Transverse colon (tissue), 4 donors: ENCODE measurements at regions not wholly inside any gene's neighbourhood (a gene's known extent, or its start where the extent isn't known, plus 50 kb on each side); places are given as distances from the start of the nearest gene placed in this dataset.
"Not testable (repeated sequence)": the region's sequence is repeated elsewhere in the genome, so short reads cannot be mapped to it uniquely, and the experiment has no call there.

Experiments used
- DNase-seq: peaks from one replicate; pipeline ENCODE4 v3.0.0-alpha.2; 2019
- H3K27ac ChIP-seq, 4 donors: fragments of 200-600 bp; sonication (generic); 2 replicates each; pipeline ENCODE4 v1.5.1; 2016 to 2018; ENCODE audit warnings: inconsistent platforms in 4 of 4
- H3K27me3 ChIP-seq: fragments of 200-600 bp; sonication (generic); 2 replicates; pipeline ENCODE4 v1.5.1; 2017; ENCODE audit warnings: inconsistent platforms
- H3K36me3 ChIP-seq, 4 donors: fragments of 200-600 bp; sonication (generic); 2 replicates each; pipeline ENCODE4 v1.5.1; 2017 to 2019; ENCODE audit warnings: inconsistent platforms in 4 of 4
- H3K4me1 ChIP-seq, 4 donors: fragments of 200-600 bp; sonication (generic); 2 replicates each; pipeline ENCODE4 v1.5.1; 2017 to 2020; ENCODE audit warnings: inconsistent platforms in 4 of 4
- H3K4me3 ChIP-seq, 4 donors: fragments of 200-600 bp; sonication (generic); 1 replicate in 1 of 4; 2 replicates in 3 of 4; pipeline versions ENCODE4 v1.5.1 to v1.6.1; 2017 to 2019; ENCODE audit warnings: inconsistent platforms in 4 of 4
- H3K9me3 ChIP-seq, 2 donors: fragments of 200-600 bp; sonication (generic); 2 replicates each; pipeline ENCODE4 v1.5.1; 2017 to 2019; ENCODE audit warnings: inconsistent platforms in 2 of 2
- EP300 ChIP-seq: sonication (generic); formaldehyde crosslinking; IDR thresholded peaks from one replicate; pipeline ENCODE4 v1.6.1; 2017; ENCODE audit warnings: antibody characterized with exemption, low read depth
- POLR2A ChIP-seq: fragments of 450-650 bp; IDR thresholded peaks from one replicate; pipeline ENCODE4 v1.6.1; 2016; ENCODE audit warnings: antibody characterized with exemption, mild to moderate bottlenecking, moderate library complexity
- POLR2AphosphoS5 ChIP-seq, 3 donors: sonication (generic); formaldehyde crosslinking; IDR thresholded peaks; one replicate each; pipeline ENCODE4 v1.6.1; 2016; ENCODE audit warnings: antibody characterized with exemption in 3 of 3
- WGBS, 2 donors: methylation state at CpG; one replicate each; pipeline ENCODE4 v1.1.5; 2018; ENCODE audit warnings: low coverage in 1 of 2; 5-methylcytosine and 5-hydroxymethylcytosine counted together
- in situ Hi-C, 4 donors: fragments of 200-750 bp; cut with MboI; loops; one replicate each; pipeline versions ENCODE4 v1.15.0 to v1.15.1; 2017; ENCODE audit warnings: low sequenced_read_pairs in 3 of 4, low pct_ligation_motif_present in 1 of 4, low pct_unique_long_range_greater_than_20kb in 1 of 4
- intact Hi-C: fragments of 100-400 bp; cut with DNase I; formaldehyde crosslinking; loops from one replicate; pipeline ENCODE4 v1.15.1; 2023; ENCODE audit warnings: low total_unique reads
- TF ChIP-seq, protein P1 (sequence below), 5 experiments: fragments of 200-600 bp in 3 of 5; fragments of 450-650 bp in 2 of 5; sonication (generic) in 3 of 5; IDR thresholded peaks; 1 replicate in 2 of 5; 2 replicates in 3 of 5; pipeline ENCODE4 v1.5.1; 2016 to 2017; ENCODE audit warnings: antibody characterized with exemption in 5 of 5, inconsistent platforms in 3 of 5, mild to moderate bottlenecking in 2 of 5, moderate library complexity in 1 of 5

DNA sequence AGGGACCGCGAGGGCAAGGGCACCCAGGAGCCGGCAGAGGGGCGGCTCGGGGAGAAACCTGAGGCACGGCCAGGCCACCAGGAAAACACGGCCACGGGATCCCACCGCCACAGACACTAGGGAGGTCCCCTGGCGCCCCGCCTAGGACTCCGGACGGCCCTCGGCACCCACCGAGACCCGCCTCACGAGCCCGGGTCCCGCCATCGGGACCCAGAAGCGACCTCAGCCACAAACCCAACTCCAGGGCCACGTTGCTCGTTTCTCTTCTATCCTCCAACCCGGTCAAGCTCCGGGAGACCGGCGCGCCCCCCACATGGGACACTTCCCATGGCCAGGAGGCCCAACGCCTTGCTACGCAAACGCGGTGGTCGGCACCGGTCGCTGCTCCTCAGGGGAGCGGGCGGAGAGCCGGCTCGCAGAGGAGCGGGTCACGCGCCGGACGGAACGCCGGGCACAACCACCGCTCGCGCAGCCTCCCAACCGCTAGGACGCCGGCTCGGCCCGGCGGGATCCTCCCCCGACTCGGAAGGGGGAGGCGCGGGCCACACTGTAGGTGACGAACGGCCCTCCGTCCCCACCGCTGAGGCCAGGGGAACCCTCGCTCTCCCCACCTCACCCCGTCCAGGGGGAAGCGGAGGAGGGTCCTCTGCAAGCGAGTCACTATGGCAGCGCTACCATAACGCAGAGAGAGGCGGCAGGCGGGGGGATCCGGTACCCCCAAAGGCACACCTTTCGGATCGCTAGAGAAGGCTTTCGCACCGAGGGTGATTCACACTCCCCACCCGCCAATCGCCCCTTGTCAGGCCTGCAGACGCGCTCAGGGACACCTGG lies 1514.1 kb upstream of the DEFB115 start:
- Histone ChIP-seq H3K36me3 (no peaks in the 10 kb centered on the region), H3K4me1 (no peaks in the 10 kb centered on the region), H3K4me3 (no peak overlapping the region), H3K27me3 (peaks cover 28% of the 10 kb centered on the region), H3K9me3 (peaks cover 7 to 27% of the 10 kb centered on the region in 2 donors), H3K27ac (no peak overlapping the region)
- DNase-seq, result no peak
- 81% methylated on average over 51 of the region's 80 CpGs; no CpG with 5 or more reads in 1 of the 2 donors for WGBS, 2 donors
- TF ChIP-seq POLR2AphosphoS5 (IDR thresholded peaks at IDR 0.05), result no peak
- no peak for TF ChIP-seq POLR2A
- TF ChIP-seq, protein P1, sequence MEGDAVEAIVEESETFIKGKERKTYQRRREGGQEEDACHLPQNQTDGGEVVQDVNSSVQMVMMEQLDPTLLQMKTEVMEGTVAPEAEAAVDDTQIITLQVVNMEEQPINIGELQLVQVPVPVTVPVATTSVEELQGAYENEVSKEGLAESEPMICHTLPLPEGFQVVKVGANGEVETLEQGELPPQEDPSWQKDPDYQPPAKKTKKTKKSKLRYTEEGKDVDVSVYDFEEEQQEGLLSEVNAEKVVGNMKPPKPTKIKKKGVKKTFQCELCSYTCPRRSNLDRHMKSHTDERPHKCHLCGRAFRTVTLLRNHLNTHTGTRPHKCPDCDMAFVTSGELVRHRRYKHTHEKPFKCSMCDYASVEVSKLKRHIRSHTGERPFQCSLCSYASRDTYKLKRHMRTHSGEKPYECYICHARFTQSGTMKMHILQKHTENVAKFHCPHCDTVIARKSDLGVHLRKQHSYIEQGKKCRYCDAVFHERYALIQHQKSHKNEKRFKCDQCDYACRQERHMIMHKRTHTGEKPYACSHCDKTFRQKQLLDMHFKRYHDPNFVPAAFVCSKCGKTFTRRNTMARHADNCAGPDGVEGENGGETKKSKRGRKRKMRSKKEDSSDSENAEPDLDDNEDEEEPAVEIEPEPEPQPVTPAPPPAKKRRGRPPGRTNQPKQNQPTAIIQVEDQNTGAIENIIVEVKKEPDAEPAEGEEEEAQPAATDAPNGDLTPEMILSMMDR (IDR thresholded peaks at IDR 0.05), result no peak
- TF ChIP-seq EP300, result no peak
- intact Hi-C loops (no loop called here), in situ Hi-C loops (no loop called here)

DNA sequence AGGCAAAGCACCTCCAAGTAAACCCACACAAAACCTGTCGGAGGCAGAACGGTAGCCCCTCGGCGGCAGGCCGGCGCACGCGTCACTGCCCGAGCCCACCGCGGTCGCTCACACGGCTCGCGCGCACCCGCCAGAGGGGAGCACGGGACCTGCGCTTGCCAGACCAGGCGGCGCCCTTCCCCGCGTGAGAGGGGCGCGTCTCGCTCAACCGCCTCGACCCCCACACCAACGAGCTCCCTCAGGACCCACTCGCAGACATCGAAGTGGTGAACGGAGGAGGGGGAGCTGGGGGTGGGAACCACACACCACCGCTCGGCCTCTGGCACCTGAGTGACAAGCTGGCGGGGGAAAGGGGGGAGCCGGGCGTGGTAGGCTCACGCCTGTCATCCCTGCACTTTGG lies 1513.4 kb upstream of the DEFB115 start:
- TF ChIP-seq EP300, result no peak
- TF ChIP-seq, protein P1 (IDR thresholded peaks at IDR 0.05), result no peak
- TF ChIP-seq POLR2AphosphoS5 (IDR thresholded peaks at IDR 0.05), result no peak
- no peak for TF ChIP-seq POLR2A
- 77 to 86% methylated on average over 3 to 37 of the region's 38 CpGs for WGBS, 2 donors
- Histone ChIP-seq H3K27ac (no peak overlapping the region), H3K4me3 (no peak overlapping the region), H3K27me3 (peaks cover 28% of the 10 kb centered on the region), H3K9me3 (peaks cover 6 to 23% of the 10 kb centered on the region in 2 donors), H3K36me3 (no peaks in the 10 kb centered on the region), H3K4me1 (no peaks in the 10 kb centered on the region)
- DNase-seq, result no peak
- in situ Hi-C loops (no loop called here), intact Hi-C loops (no loop called here)

DNA sequence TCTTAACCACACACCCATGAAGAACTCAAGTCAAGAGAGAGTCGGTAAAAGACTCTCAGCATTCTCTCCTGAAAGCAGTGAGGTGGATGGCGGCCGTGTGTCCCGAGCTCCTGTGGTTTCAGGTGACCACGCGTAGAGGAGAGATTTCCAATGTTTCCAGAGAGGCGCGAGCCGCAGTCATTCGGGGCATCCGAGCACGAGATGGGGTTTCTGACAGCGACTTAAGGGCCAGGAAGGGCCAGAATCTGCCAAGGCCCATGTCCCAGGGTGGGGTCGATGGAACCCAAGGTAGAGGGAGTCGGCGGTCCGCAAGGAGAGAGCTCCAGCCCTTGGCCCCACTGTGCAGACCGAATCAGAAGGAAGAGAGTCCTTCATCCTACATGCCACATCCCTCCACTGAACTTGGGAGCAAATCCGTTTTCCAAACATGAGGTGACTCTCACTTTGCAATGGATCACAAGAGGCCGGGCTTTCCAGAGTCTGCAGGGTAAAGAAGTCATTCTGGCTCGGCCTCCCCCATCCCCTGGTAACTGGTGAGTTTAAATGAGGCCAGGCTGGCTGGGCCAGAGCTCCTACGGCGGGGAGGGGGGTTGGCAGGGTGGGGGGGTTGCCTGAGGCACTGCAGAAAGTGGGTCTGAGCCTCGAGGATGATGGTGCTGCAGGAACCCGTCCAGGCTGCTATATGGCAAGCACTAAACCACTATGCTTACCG lies 1511.8 kb upstream of the DEFB115 start:
- H3K4me1 ChIP-seq, in situ Hi-C loops, intact Hi-C loops, H3K27ac ChIP-seq, H3K36me3 ChIP-seq, H3K4me3 ChIP-seq, DNase-seq: not testable (repeated sequence)
- WGBS, 2 donors, result 88% methylated on average over 21 of the region's 26 CpGs; no CpG with 5 or more reads in 1 of the 2 donors
- Histone ChIP-seq H3K9me3 (peaks cover 0 to 20% of the 10 kb centered on the region in 2 donors), H3K27me3 (peaks cover 26% of the 10 kb centered on the region)

DNA sequence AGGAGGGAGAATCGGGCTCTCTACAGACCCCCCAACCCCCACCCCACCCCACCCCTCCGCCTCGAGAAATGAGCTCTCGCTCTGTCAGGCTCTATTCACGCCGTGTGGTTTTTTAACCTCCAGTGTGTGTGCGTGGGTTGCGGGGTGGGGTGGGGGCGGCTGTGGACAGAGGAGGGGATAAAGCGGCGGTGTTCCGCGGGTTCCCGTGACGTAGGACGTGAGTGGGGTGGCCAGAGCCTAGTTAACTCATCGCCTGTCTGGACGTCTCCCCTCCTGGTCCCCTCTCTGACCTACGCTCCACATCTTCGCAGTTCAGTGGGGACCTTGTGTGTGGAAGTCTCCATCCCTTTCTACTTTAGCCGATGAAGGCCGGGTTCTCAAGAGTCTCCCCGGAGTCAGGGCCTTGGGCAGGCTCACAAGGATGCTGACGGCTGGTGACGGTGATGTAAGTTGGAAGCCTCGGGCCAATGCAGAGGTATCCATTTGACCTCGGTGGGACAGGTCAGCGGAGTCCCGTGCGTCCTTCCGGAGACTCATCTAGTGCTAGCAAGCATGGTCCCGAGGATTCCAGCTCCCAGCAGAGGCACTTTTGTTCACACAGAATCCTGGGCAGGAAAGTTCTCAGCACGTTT lies 1507.1 kb upstream of the DEFB115 start:
- H3K27me3 ChIP-seq, result no peaks in the 10 kb centered on the region
- 91 to 94% methylated on average over 11 to 33 of the region's 33 CpGs for WGBS, 2 donors
- in situ Hi-C loops, result no loop called here
- H3K9me3 ChIP-seq, result peaks cover 0 to 4% of the 10 kb centered on the region in 2 donors
- intact Hi-C loops, result no loop called here
- TF ChIP-seq, protein P1 (IDR thresholded peaks at IDR 0.05), result no peak
- TF ChIP-seq EP300 (no peak), POLR2A (no peak), POLR2AphosphoS5 (IDR thresholded peaks at IDR 0.05) (no peak)
- no peak for DNase-seq
- H3K4me3 ChIP-seq, result no peak overlapping the region
- H3K36me3 ChIP-seq, result no peaks in the 10 kb centered on the region
- H3K4me1 ChIP-seq, result no peaks in the 10 kb centered on the region
- H3K27ac ChIP-seq, result no peak overlapping the region

DNA sequence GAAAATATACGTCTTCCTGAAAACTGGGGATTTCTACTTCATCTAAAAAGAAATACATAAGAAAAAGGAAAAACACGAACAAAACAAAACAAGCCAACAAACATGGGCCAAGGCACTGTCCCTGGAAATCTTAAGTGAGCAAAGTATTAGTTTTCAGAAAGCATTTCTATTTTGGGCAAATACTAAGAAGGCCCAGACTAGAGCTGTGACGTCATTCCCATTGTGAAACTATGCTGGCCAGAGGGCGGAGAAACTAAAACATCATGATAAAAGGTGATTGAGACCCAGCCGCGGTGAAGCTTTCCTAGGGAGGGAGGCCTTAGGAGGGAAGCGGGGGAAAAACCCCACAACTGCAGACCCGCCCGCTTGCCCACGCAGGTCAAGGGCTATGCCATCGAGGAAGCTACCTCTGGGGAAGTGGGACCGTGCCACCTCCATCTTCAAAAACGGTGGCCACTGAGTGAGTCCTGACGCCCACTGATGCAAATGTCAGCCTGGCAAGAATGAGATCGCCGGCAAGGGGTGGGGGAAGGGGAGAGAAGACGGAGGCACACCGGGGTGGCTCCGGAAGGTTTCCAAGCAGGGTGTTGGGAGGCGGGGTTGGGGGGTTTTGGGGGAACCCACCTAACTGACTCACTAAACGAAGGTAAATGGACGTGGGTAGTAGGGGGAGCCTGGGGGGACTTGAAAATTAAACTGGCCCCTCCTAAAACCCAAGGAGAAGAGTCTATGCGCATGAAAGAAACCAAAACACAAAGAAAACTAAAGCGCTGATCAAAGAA lies 1504.6 kb upstream of the DEFB115 start:
- DNase-seq, H3K4me3 ChIP-seq, in situ Hi-C loops, H3K9me3 ChIP-seq, H3K27me3 ChIP-seq, intact Hi-C loops, H3K36me3 ChIP-seq, H3K27ac ChIP-seq, H3K4me1 ChIP-seq: not testable (repeated sequence)
- 30 to 67% methylated on average over 2 to 24 of the region's 24 CpGs for WGBS, 2 donors

DNA sequence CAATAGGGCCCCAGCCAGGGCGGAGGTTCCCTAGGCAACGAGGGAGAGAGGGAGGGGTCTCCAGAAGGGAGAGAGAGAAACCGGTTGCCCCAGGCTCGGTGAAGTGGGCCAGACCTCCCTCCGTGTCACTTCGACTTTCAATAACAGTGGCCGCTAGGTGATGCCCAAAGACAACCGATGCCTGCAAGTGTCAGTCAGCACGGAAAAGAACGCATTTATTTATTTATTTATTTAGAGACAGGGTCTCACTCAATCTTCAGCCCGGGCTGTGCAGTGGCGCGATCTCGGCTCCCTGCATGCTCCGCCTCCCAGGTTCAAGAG lies 1504.1 kb upstream of the DEFB115 start:
- H3K27ac ChIP-seq, DNase-seq, H3K36me3 ChIP-seq, intact Hi-C loops, H3K4me1 ChIP-seq, H3K4me3 ChIP-seq, in situ Hi-C loops, H3K9me3 ChIP-seq, H3K27me3 ChIP-seq: not testable (repeated sequence)
- WGBS, 2 donors, result 70 to 78% methylated on average over 13 to 15 of the region's 15 CpGs

DNA sequence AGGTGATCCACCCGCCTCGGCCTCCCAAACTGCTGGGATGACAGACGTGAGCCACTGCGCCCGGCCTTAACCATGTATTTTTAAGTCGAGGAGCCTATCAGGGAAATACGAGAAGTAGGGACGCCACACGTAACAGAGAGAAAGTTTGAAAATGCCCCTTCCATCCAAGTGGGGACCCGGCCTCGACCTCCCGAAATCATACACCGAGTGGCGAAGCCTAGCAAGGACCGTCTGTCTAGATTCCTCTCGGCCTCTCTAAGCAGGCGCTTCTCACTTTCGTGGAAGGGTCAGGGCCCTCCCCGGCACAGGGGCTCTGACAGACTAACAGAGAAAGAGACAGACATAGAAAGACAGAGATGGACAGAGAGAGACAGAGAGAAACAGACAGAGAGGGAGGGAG lies 1503.6 kb upstream of the DEFB115 start:
- H3K36me3 ChIP-seq, H3K27me3 ChIP-seq, in situ Hi-C loops, H3K9me3 ChIP-seq, H3K27ac ChIP-seq, DNase-seq, H3K4me3 ChIP-seq, H3K4me1 ChIP-seq, intact Hi-C loops: not testable (repeated sequence)
- WGBS, 2 donors, result 80 to 94% methylated on average over 9 to 19 of the region's 19 CpGs
